ENCODE measurements at regions not wholly inside any gene's neighbourhood (a gene's known extent, or its start where the extent isn't known, plus 50 kb on each side); places are given as distances from the start of the nearest gene placed in this dataset.

DNA sequence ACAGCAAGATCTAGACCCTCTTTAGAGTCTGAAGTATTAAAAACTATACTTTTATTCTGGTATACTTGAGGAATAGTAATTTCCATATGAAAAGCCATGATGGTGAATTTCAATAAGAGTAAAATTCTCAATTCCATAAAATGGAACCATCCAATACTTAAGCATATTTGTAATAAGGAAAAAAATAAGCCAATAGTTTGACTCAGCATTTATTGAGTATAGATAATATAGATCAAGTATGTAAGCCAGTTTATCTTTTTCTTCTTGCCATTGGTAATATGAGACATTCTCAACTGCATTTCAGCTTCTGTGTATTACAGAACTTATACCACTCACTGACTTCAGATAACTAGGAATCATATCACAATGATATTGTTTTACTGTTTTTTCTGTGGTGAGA, 361.0 kb downstream of the SLCO4C1 start:
- TF ChIP-seq, protein P1, sequence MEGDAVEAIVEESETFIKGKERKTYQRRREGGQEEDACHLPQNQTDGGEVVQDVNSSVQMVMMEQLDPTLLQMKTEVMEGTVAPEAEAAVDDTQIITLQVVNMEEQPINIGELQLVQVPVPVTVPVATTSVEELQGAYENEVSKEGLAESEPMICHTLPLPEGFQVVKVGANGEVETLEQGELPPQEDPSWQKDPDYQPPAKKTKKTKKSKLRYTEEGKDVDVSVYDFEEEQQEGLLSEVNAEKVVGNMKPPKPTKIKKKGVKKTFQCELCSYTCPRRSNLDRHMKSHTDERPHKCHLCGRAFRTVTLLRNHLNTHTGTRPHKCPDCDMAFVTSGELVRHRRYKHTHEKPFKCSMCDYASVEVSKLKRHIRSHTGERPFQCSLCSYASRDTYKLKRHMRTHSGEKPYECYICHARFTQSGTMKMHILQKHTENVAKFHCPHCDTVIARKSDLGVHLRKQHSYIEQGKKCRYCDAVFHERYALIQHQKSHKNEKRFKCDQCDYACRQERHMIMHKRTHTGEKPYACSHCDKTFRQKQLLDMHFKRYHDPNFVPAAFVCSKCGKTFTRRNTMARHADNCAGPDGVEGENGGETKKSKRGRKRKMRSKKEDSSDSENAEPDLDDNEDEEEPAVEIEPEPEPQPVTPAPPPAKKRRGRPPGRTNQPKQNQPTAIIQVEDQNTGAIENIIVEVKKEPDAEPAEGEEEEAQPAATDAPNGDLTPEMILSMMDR (conservative IDR thresholded peaks at IDR 0.05; ENCODE audit: low read length) = no peak
- TF ChIP-seq EZH2phosphoT487 (IDR thresholded peaks at IDR 0.05; ENCODE audit: borderline replicate concordance, low read depth, low read length) = no peak

All from OCI-LY7 (cell line).